T1000 (cell line): ENCODE measurements at regions not wholly inside any gene's neighbourhood (a gene's known extent, or its start where the extent isn't known, plus 50 kb on each side); places are given as distances from the start of the nearest gene placed in this dataset.
"Not testable (repeated sequence)": the region's sequence is repeated elsewhere in the genome, so short reads cannot be mapped to it uniquely, and the experiment has no call there.

Experiments
- DNase-seq: peaks from one replicate; lab custom pipeline; 2025; ENCODE audit warnings: mixed read lengths; lab: John Stamatoyannopoulos, UW

- DNase-seq, result no peak
Measured at GRCh38 chr5:9787861-9788600, 157.9 kb upstream of the TAS2R1 start.

GRCh38 chr5:9786380-9787360, 156.5 kb upstream of the TAS2R1 start:
- no peak for DNase-seq

- DNase-seq, result no peak
Measured at GRCh38 chr5:9785751-9786150, 155.6 kb upstream of the TAS2R1 start.

GRCh38 chr5:9784231-9784630, 154.1 kb upstream of the TAS2R1 start:
- DNase-seq, result no peak

- DNase-seq, result no peak
Measured at GRCh38 chr5:9782826-9783560, 152.8 kb upstream of the TAS2R1 start.

- no peak for DNase-seq
Measured at GRCh38 chr5:9781890-9782289, 151.7 kb upstream of the TAS2R1 start.

GRCh38 chr5:9781275-9781674, 151.1 kb upstream of the TAS2R1 start:
- DNase-seq, result no peak

- DNase-seq, result no peak
Measured at GRCh38 chr5:9780501-9780900, 150.3 kb upstream of the TAS2R1 start.

- DNase-seq, result no peak
Measured at GRCh38 chr5:9776525-9776924, 146.4 kb upstream of the TAS2R1 start.

- DNase-seq, result no peak
Measured at GRCh38 chr5:9775339-9775738, 145.2 kb upstream of the TAS2R1 start.

GRCh38 chr5:9774472-9775079, 144.4 kb upstream of the TAS2R1 start:
- no peak for DNase-seq

- DNase-seq, result no peak
Measured at GRCh38 chr5:9771079-9771478, 140.9 kb upstream of the TAS2R1 start.

GRCh38 chr5:9766581-9766980, 136.4 kb upstream of the TAS2R1 start:
- no peak for DNase-seq

GRCh38 chr5:9765419-9766140, 135.4 kb upstream of the TAS2R1 start:
- no peak for DNase-seq

- no peak for DNase-seq
Measured at GRCh38 chr5:9761706-9762105, 131.6 kb upstream of the TAS2R1 start.

GRCh38 chr5:9752670-9753069, 122.5 kb upstream of the TAS2R1 start:
- not testable (repeated sequence) for DNase-seq

- no peak for DNase-seq
Measured at GRCh38 chr5:9743507-9743906, 113.4 kb upstream of the TAS2R1 start.

- DNase-seq, result no peak
Measured at GRCh38 chr5:9742848-9743247, 112.7 kb upstream of the TAS2R1 start.

- DNase-seq, result no peak
Measured at GRCh38 chr5:9739135-9739534, 109.0 kb upstream of the TAS2R1 start.

- DNase-seq, result no peak
Measured at GRCh38 chr5:9737265-9737664, 107.1 kb upstream of the TAS2R1 start.

- DNase-seq, result no peak
Measured at GRCh38 chr5:9733486-9733885, 103.3 kb upstream of the TAS2R1 start.
